A172 (cell line): ENCODE measurements at regions not wholly inside any gene's neighbourhood (a gene's known extent, or its start where the extent isn't known, plus 50 kb on each side); places are given as distances from the start of the nearest gene placed in this dataset.
"Not testable (repeated sequence)": the region's sequence is repeated elsewhere in the genome, so short reads cannot be mapped to it uniquely, and the experiment has no call there.

Experiments
- DNase-seq: peaks from one replicate; pipeline ENCODE4 v3.0.0-alpha.2; 2015; ENCODE audit warnings: low spot score

- no peak for DNase-seq
These were observed 154.3 kb upstream of the IRS2 start for GRCh38 chr13:109940637-109941036.

GRCh38 chr13:109939838-109940237 lies 153.5 kb upstream of the IRS2 start:
- DNase-seq: no peak

GRCh38 chr13:109939180-109939579 lies 152.8 kb upstream of the IRS2 start:
- no peak for DNase-seq

GRCh38 chr13:109938255-109938936 lies 152.0 kb upstream of the IRS2 start:
- peak; percentile 62 for DNase-seq

GRCh38 chr13:109934520-109934919 lies 148.1 kb upstream of the IRS2 start:
- not testable (repeated sequence) for DNase-seq

- no peak for DNase-seq
These were observed 147.1 kb upstream of the IRS2 start for GRCh38 chr13:109933476-109933875.

GRCh38 chr13:109924376-109924775 lies 138.0 kb upstream of the IRS2 start:
- no peak for DNase-seq

- DNase-seq: no peak
These were observed 136.1 kb upstream of the IRS2 start for GRCh38 chr13:109922518-109922917.

- peak; percentile 59 for DNase-seq
These were observed 133.5 kb upstream of the IRS2 start for GRCh38 chr13:109919715-109920375.

- peak; percentile 70 for DNase-seq
These were observed 131.9 kb upstream of the IRS2 start for GRCh38 chr13:109918179-109918711.

- no peak for DNase-seq
These were observed 131.0 kb upstream of the IRS2 start for GRCh38 chr13:109917422-109917821.

GRCh38 chr13:109913936-109914510 lies 127.6 kb upstream of the IRS2 start:
- DNase-seq: no peak

- DNase-seq: no peak
These were observed 126.8 kb upstream of the IRS2 start for GRCh38 chr13:109913186-109913585.

- no peak for DNase-seq
These were observed 123.8 kb upstream of the IRS2 start for GRCh38 chr13:109910194-109910593.

GRCh38 chr13:109906976-109907375 lies 120.6 kb upstream of the IRS2 start:
- no peak for DNase-seq

GRCh38 chr13:109904218-109904617 lies 117.8 kb upstream of the IRS2 start:
- peak; percentile 16 for DNase-seq

- DNase-seq: no peak
These were observed 114.4 kb upstream of the IRS2 start for GRCh38 chr13:109900741-109901140.

- no peak for DNase-seq
These were observed 113.9 kb upstream of the IRS2 start for GRCh38 chr13:109900320-109900719.

- no peak for DNase-seq
These were observed 113.4 kb upstream of the IRS2 start for GRCh38 chr13:109899748-109900147.

- DNase-seq: no peak
These were observed 112.9 kb upstream of the IRS2 start for GRCh38 chr13:109899316-109899715.

GRCh38 chr13:109897988-109898624 lies 111.7 kb upstream of the IRS2 start:
- DNase-seq: no peak

GRCh38 chr13:109892101-109892500 lies 105.7 kb upstream of the IRS2 start:
- no peak for DNase-seq
